ENCODE measurements at regions not wholly inside any gene's neighbourhood (a gene's known extent, or its start where the extent isn't known, plus 50 kb on each side); places are given as distances from the start of the nearest gene placed in this dataset.
A peak's percentile ranks its signal among the peaks of the same experiment; 100 is the strongest.

DNA sequence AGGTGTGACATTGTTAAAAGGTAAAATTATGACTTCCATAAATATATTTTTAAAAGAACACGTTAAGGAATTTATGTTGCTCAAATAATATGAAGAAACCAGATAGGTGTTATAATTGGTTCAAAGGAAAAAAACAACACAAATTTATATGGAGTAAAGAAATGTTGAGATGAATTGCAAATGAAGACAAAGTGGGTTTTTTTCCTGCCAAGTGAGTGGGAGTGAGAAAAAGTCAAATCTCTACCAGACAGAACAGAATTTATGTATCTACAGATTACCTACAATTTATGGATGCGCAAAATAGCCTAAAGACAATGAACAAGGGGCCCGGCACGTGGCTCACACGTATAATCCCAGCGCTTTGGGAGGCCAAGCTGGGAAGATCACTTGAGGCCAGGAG lies 159.7 kb upstream of the SLC1A4 start:
- DNase-seq = no peak
- Histone ChIP-seq H3K36me3 (ENCODE audit: control insufficient read depth, insufficient read depth, low read length) (no peaks in the 10 kb centered on the region), H3K27ac (ENCODE audit: low read length) (no peak overlapping the region), H3K27me3 (ENCODE audit: control insufficient read depth, insufficient read depth, low read length) (no peaks in the 10 kb centered on the region), H3K4me1 (ENCODE audit: control insufficient read depth, insufficient read depth, low read length) (peaks cover 9% of the 10 kb centered on the region), H3K9me3 (ENCODE audit: control insufficient read depth, insufficient read depth, low read length) (no peaks in the 10 kb centered on the region), H3K4me3 (ENCODE audit: low read length) (no peak overlapping the region)
- H3K27me3 Mint-ChIP-seq (ENCODE audit: low read depth in 2 of 2) = peaks cover 8 to 14% of the 10 kb centered on the region in 2 donors
- ATAC-seq = no peak
- H3K4me1 Mint-ChIP-seq = no peaks in the 10 kb centered on the region
- intact Hi-C loops (cut with micrococcal nuclease) = no loop called here
- H3K27ac Mint-ChIP-seq = no peak overlapping the region
- H3K4me3 Mint-ChIP-seq = no peak overlapping the region
- H3K9me3 Mint-ChIP-seq = no peaks in the 10 kb centered on the region
- no peaks in the 10 kb centered on the region for H3K36me3 Mint-ChIP-seq
- WGBS (ENCODE audit: insufficient coverage) = 97% methylated on average over 5 of the region's 6 CpGs
- TF ChIP-seq, protein P1, sequence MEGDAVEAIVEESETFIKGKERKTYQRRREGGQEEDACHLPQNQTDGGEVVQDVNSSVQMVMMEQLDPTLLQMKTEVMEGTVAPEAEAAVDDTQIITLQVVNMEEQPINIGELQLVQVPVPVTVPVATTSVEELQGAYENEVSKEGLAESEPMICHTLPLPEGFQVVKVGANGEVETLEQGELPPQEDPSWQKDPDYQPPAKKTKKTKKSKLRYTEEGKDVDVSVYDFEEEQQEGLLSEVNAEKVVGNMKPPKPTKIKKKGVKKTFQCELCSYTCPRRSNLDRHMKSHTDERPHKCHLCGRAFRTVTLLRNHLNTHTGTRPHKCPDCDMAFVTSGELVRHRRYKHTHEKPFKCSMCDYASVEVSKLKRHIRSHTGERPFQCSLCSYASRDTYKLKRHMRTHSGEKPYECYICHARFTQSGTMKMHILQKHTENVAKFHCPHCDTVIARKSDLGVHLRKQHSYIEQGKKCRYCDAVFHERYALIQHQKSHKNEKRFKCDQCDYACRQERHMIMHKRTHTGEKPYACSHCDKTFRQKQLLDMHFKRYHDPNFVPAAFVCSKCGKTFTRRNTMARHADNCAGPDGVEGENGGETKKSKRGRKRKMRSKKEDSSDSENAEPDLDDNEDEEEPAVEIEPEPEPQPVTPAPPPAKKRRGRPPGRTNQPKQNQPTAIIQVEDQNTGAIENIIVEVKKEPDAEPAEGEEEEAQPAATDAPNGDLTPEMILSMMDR (IDR thresholded peaks at IDR 0.05) = no peak

DNA sequence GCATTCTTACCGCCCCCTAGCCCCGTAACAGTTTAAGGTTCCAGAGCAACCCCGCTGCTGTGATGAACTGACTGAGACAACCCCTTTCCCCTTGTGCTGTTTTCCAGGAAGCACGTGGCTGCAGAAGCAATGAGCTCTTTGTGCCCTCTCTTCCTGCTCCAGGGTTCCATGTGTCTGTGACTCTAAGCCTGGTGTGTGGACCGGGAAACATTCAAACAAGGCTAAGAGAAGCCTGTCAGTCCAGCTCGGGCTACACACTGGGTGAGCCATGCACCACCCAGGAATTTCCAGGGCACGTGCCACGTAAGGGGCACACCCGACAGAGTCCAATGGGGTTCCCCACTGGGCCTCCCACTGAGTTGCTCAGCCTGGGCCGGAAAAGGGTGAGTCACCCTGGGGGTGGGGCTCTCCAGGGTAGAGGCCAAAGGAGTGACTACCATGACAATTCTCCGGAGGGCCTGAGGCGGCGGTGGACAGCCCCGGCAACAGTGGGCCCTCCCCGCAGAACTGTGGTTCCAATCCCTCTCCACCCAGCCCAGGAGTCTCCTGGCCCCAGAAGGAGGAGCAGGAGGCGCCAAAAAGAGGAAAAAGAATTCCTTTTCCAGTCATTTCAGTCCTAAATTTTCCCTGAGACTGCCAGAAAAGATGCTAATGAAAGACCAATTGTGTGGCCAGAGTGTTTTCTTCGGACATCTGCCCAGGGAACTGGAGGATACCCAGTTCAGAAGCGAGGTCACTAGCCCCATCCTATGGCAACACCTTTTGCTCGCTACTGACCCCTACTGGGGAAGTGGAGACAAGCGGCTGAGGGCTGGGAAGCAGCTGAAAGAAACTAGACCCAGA lies 157.8 kb upstream of the SLC1A4 start:
- 41% methylated on average over 20 of the region's 20 CpGs for WGBS (ENCODE audit: insufficient coverage)
- H3K4me3 ChIP-seq (ENCODE audit: low read length) = no peak overlapping the region
- no peak overlapping the region for H3K27ac Mint-ChIP-seq
- intact Hi-C loops (cut with micrococcal nuclease) = loop anchor here (1.0 to 5.0 kb wide), 4 partner anchors 80 to 244 kb away; no protein-coding TSS in a partner anchor
- DNase-seq (peak; percentile 70 to 89), ATAC-seq (peak; percentile 88 to 90 (median 90))
- H3K36me3 ChIP-seq (ENCODE audit: control insufficient read depth, insufficient read depth, low read length) = no peaks in the 10 kb centered on the region
- H3K27me3 ChIP-seq (ENCODE audit: control insufficient read depth, insufficient read depth, low read length) = no peaks in the 10 kb centered on the region
- H3K4me1 ChIP-seq (ENCODE audit: control insufficient read depth, insufficient read depth, low read length) = peaks cover 9% of the 10 kb centered on the region
- H3K4me1 Mint-ChIP-seq = no peaks in the 10 kb centered on the region
- TF ChIP-seq, protein P1 (IDR thresholded peaks at IDR 0.05) = peak; percentile 98
- no peaks in the 10 kb centered on the region for H3K9me3 Mint-ChIP-seq
- no peaks in the 10 kb centered on the region for H3K9me3 ChIP-seq (ENCODE audit: control insufficient read depth, insufficient read depth, low read length)
- H3K27me3 Mint-ChIP-seq (ENCODE audit: low read depth in 2 of 2) = peaks cover 8 to 14% of the 10 kb centered on the region in 2 donors
- H3K27ac ChIP-seq (ENCODE audit: low read length) = no peak overlapping the region
- H3K4me3 Mint-ChIP-seq = no peak overlapping the region
- no peaks in the 10 kb centered on the region for H3K36me3 Mint-ChIP-seq

DNA sequence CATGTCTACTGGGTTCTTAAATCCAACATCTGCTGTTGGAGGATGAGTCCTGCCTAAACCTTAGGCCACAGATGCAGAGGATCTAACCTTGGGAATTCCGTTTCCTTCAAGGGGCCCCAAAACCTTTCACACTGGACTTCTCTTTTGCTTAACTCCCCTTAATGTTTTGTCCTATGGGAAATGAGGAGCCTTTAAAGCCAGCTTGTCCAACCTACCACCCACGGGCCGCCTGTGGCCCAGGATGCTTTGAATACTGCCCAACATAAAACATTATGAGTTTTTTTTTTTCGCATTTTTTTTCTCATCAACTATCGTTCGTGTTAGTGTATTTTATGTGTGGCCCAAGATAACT lies 157.2 kb upstream of the SLC1A4 start:
- no peak overlapping the region for H3K27ac Mint-ChIP-seq
- Histone ChIP-seq H3K9me3 (ENCODE audit: control insufficient read depth, insufficient read depth, low read length) (no peaks in the 10 kb centered on the region), H3K27me3 (ENCODE audit: control insufficient read depth, insufficient read depth, low read length) (no peaks in the 10 kb centered on the region), H3K36me3 (ENCODE audit: control insufficient read depth, insufficient read depth, low read length) (no peaks in the 10 kb centered on the region), H3K27ac (ENCODE audit: low read length) (no peak overlapping the region), H3K4me3 (ENCODE audit: low read length) (no peak overlapping the region), H3K4me1 (ENCODE audit: control insufficient read depth, insufficient read depth, low read length) (peaks cover 9% of the 10 kb centered on the region)
- WGBS (ENCODE audit: insufficient coverage) = 73% methylated on average over 5 of the region's 6 CpGs
- no peaks in the 10 kb centered on the region for H3K9me3 Mint-ChIP-seq
- no peak for ATAC-seq
- no peaks in the 10 kb centered on the region for H3K36me3 Mint-ChIP-seq
- H3K27me3 Mint-ChIP-seq (ENCODE audit: low read depth in 2 of 2) = peaks cover 8 to 14% of the 10 kb centered on the region in 2 donors
- intact Hi-C loops (cut with micrococcal nuclease) = loop anchor here (1.0 to 5.0 kb wide), 4 partner anchors 81 to 245 kb away; no protein-coding TSS in a partner anchor
- H3K4me3 Mint-ChIP-seq = no peak overlapping the region
- DNase-seq = no peak
- TF ChIP-seq, protein P1 (IDR thresholded peaks at IDR 0.05) = peak; percentile 43
- H3K4me1 Mint-ChIP-seq = no peaks in the 10 kb centered on the region

Measured in natural killer cell (primary cell).